GM13977 (cell line): ENCODE measurements at regions not wholly inside any gene's neighbourhood (a gene's known extent, or its start where the extent isn't known, plus 50 kb on each side); places are given as distances from the start of the nearest gene placed in this dataset.

Experiments used
- DNase-seq: peaks from one replicate; pipeline ENCODE4 v3.0.0; 2012; ENCODE audit warnings: low spot score
- in situ Hi-C: fragments of 300-500 bp; cut with MboI; formaldehyde crosslinking; loops from one replicate; pipeline ENCODE4 v1.12.0; 2022; ENCODE audit warnings: low sequenced_read_pairs, low pct_unique_long_range_greater_than_20kb, mixed read lengths, inconsistent platforms; ENCODE audit not compliant: unreplicated experiment
- TF ChIP-seq, protein P1 (sequence below): IDR thresholded peaks from 2 replicates; pipeline ENCODE4 v1.5.1; 2012; ENCODE audit warnings: mild to moderate bottlenecking, control low read depth; ENCODE audit not compliant: insufficient read depth; ENCODE audit errors: extremely low read depth, missing control alignments

DNA sequence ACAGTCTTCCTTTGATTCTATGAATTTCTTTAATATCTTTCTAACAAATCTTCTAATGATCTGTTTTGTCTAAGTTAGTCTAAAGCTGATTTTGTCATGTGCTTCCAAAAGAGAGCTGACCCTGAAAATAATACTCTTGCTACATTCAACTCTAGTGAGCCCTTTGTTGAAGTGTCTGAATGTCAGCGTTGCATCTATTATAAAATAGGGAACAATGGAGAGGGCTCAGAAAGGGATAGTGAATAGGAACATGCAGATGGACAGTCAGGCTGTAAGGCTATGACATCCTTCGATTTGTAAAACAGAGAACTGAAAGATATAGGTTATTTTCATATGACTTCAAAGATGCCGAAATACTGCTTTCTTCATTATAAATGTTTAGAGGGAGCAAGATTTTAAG, 304.5 kb downstream of the GALC start:
- in situ Hi-C loops: no loop called here
- TF ChIP-seq, protein P1, sequence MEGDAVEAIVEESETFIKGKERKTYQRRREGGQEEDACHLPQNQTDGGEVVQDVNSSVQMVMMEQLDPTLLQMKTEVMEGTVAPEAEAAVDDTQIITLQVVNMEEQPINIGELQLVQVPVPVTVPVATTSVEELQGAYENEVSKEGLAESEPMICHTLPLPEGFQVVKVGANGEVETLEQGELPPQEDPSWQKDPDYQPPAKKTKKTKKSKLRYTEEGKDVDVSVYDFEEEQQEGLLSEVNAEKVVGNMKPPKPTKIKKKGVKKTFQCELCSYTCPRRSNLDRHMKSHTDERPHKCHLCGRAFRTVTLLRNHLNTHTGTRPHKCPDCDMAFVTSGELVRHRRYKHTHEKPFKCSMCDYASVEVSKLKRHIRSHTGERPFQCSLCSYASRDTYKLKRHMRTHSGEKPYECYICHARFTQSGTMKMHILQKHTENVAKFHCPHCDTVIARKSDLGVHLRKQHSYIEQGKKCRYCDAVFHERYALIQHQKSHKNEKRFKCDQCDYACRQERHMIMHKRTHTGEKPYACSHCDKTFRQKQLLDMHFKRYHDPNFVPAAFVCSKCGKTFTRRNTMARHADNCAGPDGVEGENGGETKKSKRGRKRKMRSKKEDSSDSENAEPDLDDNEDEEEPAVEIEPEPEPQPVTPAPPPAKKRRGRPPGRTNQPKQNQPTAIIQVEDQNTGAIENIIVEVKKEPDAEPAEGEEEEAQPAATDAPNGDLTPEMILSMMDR: no peak
- DNase-seq: no peak

DNA sequence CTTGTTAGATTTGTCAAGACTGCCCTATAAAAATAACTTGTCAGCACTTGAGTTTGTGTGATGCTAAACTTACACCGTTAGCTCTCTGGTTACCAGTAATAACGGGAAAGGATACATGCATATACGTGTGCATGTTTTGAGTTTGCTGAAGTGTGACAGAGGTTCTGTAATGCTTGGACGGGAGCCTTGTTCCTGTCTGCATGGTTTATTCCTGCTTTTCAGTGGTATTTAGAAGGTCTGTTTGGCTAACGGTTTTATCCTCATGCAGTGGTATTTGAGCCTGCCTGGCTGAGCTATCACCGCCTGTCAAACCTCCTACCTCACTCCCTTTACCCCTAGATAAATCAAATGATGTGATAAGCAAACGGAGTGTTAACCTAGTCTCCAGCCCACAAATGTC, 305.6 kb downstream of the GALC start:
- no peak for DNase-seq
- TF ChIP-seq, protein P1: no peak
- in situ Hi-C loops: no loop called here

DNA sequence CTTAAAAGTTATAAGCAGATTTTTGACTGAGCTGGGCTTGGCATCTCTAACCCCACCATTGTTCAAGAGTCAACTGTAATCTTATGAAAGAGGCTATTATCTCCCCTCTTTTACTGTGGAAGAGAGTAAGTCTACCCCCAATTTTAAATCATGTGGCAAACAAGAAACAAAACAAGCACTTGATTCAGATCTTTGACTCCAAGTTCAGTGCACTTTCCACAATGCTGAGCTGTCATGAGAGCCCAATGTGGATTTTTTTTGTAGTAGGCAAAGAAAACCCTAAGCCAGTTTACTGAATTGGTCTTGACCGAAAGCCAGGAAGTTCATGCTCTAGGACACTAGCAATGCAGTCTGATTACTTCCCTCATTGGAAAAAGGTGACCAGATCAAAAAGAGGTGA, 306.2 kb downstream of the GALC start:
- TF ChIP-seq, protein P1: no peak
- no peak for DNase-seq
- in situ Hi-C loops: no loop called here

DNA sequence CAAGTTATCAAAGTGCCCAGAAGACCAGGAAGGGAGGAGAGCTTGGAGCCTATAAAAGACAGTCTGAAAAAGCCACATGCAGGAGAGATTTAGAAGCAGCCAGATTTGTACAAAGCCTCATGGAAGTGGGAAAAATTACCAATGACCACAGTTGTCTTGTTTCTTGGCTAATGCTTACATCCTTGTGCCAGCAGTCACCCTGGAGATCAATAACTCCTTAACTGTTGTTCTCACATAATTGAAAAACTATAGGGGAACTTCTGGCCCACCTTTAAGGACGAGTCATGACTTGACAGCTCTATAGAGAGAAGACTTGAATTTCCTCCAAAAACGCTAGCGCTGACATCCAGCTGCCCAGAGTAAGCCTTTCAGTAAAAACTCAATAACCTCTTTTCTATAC, 313.1 kb downstream of the GALC start:
- in situ Hi-C loops: no loop called here

DNA sequence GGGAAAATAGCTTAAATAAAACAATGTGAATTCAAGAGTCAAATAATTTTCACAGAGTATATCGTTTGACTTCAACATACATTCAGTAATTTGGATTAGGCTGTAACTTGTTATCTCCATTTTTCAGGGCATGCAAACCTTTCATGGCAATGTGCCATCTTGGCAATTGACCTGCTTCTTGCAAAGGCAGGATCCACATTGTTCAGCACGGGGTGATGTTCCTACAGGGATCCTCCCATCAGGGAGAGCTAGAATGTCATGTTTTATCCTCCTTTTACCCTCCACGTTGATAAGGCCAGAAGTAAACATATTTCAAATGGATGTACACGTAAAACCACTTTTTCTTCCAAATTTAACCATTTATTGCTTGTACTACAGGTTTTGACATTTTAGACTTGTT, 314.4 kb downstream of the GALC start:
- TF ChIP-seq, protein P1: no peak
- no peak for DNase-seq

More for the DNA sequence above, 313.1 kb downstream of the GALC start:
- TF ChIP-seq, protein P1: no peak
- DNase-seq: no peak

DNA sequence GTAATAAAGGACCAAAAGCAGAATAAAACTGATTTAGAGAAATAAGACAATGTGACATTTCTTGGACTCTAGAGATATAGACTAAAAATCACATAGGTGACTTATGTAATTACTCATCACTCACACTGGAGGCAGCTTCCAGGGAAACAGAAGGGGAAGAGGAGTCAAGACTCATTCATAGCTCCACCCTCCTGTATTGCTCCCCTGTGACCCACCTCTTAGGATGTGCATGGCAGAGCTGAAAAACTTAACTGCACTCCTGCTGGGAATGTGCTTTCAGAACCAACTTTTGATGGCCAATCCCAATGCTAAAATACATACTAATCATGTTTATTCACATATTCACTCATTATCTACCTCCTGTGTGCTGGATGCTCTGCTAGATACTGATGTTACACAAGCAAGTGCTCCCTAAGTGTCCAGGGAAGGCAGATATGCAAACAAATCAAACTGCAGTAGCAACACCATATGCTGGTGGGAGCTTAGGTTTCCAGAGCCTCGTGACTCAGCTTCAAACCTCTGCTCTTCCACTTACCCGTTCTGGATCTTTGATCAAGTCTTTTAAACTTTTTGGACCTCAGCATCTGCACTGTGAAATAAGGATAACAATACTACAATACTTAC, 316.1 kb downstream of the GALC start:
- TF ChIP-seq, protein P1: no peak
- DNase-seq: no peak
- in situ Hi-C loops: no loop called here

More for the DNA sequence above, 314.4 kb downstream of the GALC start:
- in situ Hi-C loops: no loop called here

DNA sequence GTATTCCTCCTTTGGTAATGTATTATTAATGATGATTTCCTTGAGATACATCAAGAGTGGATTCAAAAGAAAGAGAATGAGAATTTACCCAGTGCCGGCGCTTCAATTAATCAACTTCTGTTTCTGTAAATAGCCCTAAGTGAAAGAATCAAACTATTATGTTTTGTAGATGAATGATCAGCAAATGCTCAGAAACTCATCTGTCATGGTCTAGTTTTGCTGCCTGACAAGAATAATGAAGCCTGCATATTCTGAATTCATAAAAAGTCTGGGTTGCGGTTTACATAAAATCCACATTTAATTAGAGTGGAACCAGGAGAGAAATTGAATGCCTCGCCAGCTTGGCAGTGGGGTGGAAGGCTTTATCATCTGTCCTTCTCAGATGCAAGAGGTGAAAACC, 325.3 kb downstream of the GALC start:
- TF ChIP-seq, protein P1: no peak
- in situ Hi-C loops: no loop called here
- DNase-seq: no peak
